ENCODE measurements at regions not wholly inside any gene's neighbourhood (a gene's known extent, or its start where the extent isn't known, plus 50 kb on each side); places are given as distances from the start of the nearest gene placed in this dataset.
"Not testable (repeated sequence)": the region's sequence is repeated elsewhere in the genome, so short reads cannot be mapped to it uniquely, and the experiment has no call there.

GRCh38 chr10:21359202-21359601 is 166.3 kb downstream of the SKIDA1 start:
- no peak overlapping the region for H3K27ac Mint-ChIP-seq (ENCODE audit: low read depth, unreplicated experiment)
- no peaks in the 10 kb centered on the region for H3K27me3 Mint-ChIP-seq (ENCODE audit: insufficient read depth, unreplicated experiment)
- no peak overlapping the region for H3K4me3 Mint-ChIP-seq (ENCODE audit: unreplicated experiment)
- peaks cover 29% of the 10 kb centered on the region for H3K4me1 Mint-ChIP-seq (ENCODE audit: insufficient read depth, unreplicated experiment)
- DNase-seq (ENCODE audit: unreplicated experiment), result no peak
- no peaks in the 10 kb centered on the region for H3K9me3 Mint-ChIP-seq (ENCODE audit: unreplicated experiment)
- no peaks in the 10 kb centered on the region for H3K36me3 Mint-ChIP-seq (ENCODE audit: insufficient read depth, unreplicated experiment)
- TF ChIP-seq CTCF (IDR thresholded peaks at IDR 0.05; ENCODE audit: unreplicated experiment), result no peak
- no TSS peak for BruUV-seq (replicated peaks)
- intact Hi-C loops (cut with micrococcal nuclease), result no loop called here
- ChIA-PET POLR2A (interaction anchor here (1.0 kb wide), 1 partner anchor 24 kb away, joined by 4 read pairs; no protein-coding TSS in a partner anchor), CTCF (interaction anchor here (0.6 kb wide), 1 partner anchor 9 kb away, joined by 3 read pairs; no protein-coding TSS in a partner anchor)

GRCh38 chr10:21355591-21356011 is 169.9 kb downstream of the SKIDA1 start:
- TF ChIP-seq CTCF (IDR thresholded peaks at IDR 0.05; ENCODE audit: unreplicated experiment), result no peak
- Mint-ChIP-seq H3K27ac (ENCODE audit: low read depth, unreplicated experiment) (peak overlapping the region; percentile 4), H3K4me3 (ENCODE audit: unreplicated experiment) (no peak overlapping the region), H3K36me3 (ENCODE audit: insufficient read depth, unreplicated experiment) (no peaks in the 10 kb centered on the region), H3K9me3 (ENCODE audit: unreplicated experiment) (no peaks in the 10 kb centered on the region), H3K27me3 (ENCODE audit: insufficient read depth, unreplicated experiment) (no peaks in the 10 kb centered on the region), H3K4me1 (ENCODE audit: insufficient read depth, unreplicated experiment) (peaks cover 15% of the 10 kb centered on the region)
- peak; percentile 31 for DNase-seq (ENCODE audit: unreplicated experiment)
- no TSS peak for BruUV-seq (replicated peaks)
- intact Hi-C loops (cut with micrococcal nuclease), result no loop called here
- ChIA-PET POLR2A (interaction anchor here (0.6 to 2.8 kb wide), 11 partner anchors 9 to 142 kb away, joined by 3 to 13 read pairs (median 4); no protein-coding TSS in a partner anchor), CTCF (interaction anchor here (1.3 to 2.7 kb wide), 4 partner anchors 8 to 77 kb away, joined by 3 to 11 read pairs (median 8); no protein-coding TSS in a partner anchor)

GRCh38 chr10:21352886-21353285 is 172.6 kb downstream of the SKIDA1 start:
- POLR2A ChIA-PET, result no interaction called here
- H3K4me1 Mint-ChIP-seq (ENCODE audit: insufficient read depth, unreplicated experiment), result peaks cover 15% of the 10 kb centered on the region

GRCh38 chr10:21351594-21351993 is 173.9 kb downstream of the SKIDA1 start:
- H3K4me1 Mint-ChIP-seq (ENCODE audit: insufficient read depth, unreplicated experiment), result peaks cover 15% of the 10 kb centered on the region
- H3K36me3 Mint-ChIP-seq (ENCODE audit: insufficient read depth, unreplicated experiment); BruUV-seq (replicated peaks); H3K27ac Mint-ChIP-seq (ENCODE audit: low read depth, unreplicated experiment); intact Hi-C loops (cut with micrococcal nuclease); CTCF ChIA-PET; H3K4me3 Mint-ChIP-seq (ENCODE audit: unreplicated experiment); H3K27me3 Mint-ChIP-seq (ENCODE audit: insufficient read depth, unreplicated experiment); H3K9me3 Mint-ChIP-seq (ENCODE audit: unreplicated experiment); DNase-seq (ENCODE audit: unreplicated experiment): not testable (repeated sequence)
- POLR2A ChIA-PET, result interaction anchor here (0.8 kb wide), 1 partner anchor 11 kb away, joined by 3 read pairs; no protein-coding TSS in a partner anchor

More at GRCh38 chr10:21352886-21353285, 172.6 kb downstream of the SKIDA1 start:
- no peaks in the 10 kb centered on the region for H3K9me3 Mint-ChIP-seq (ENCODE audit: unreplicated experiment)
- CTCF ChIA-PET, result interaction anchor here (0.7 to 1.0 kb wide), 2 partner anchors 20 to 204 kb away, joined by 3 read pairs; no protein-coding TSS in a partner anchor
- DNase-seq (ENCODE audit: unreplicated experiment), result no peak
- no peak overlapping the region for H3K27ac Mint-ChIP-seq (ENCODE audit: low read depth, unreplicated experiment)
- H3K27me3 Mint-ChIP-seq (ENCODE audit: insufficient read depth, unreplicated experiment), result no peaks in the 10 kb centered on the region
- H3K4me3 Mint-ChIP-seq (ENCODE audit: unreplicated experiment), result no peak overlapping the region
- no TSS peak for BruUV-seq (replicated peaks)
- TF ChIP-seq CTCF (IDR thresholded peaks at IDR 0.05; ENCODE audit: unreplicated experiment), result no peak
- intact Hi-C loops (cut with micrococcal nuclease), result no loop called here
- no peaks in the 10 kb centered on the region for H3K36me3 Mint-ChIP-seq (ENCODE audit: insufficient read depth, unreplicated experiment)

Measured in MCF 10A (cell line).